A673 (cell line): ENCODE measurements at regions not wholly inside any gene's neighbourhood (a gene's known extent, or its start where the extent isn't known, plus 50 kb on each side); places are given as distances from the start of the nearest gene placed in this dataset.

ENCODE experiments used
- CTCF ChIP-seq: fragments of 300-800, 200-600 bp; sonication (generic); conservative IDR thresholded peaks from 2 replicates; pipeline ENCODE4 v1.5.1; 2017; ENCODE audit warnings: low read depth, mild to moderate bottlenecking, antibody characterized with exemption, low read length, moderate library complexity, mixed read lengths
- EZH2 ChIP-seq: fragments of 200-600 bp; sonication (generic); IDR thresholded peaks from 2 replicates; pipeline ENCODE4 v1.6.1; 2017; ENCODE audit warnings: borderline replicate concordance, low read depth, mild to moderate bottlenecking, mixed read lengths, antibody characterized with exemption, low read length; ENCODE audit not compliant: poor library complexity, severe bottlenecking

- no peak for TF ChIP-seq CTCF
- TF ChIP-seq EZH2: no peak
Measured at GRCh38 chr14:97776890-97777558, 979.8 kb downstream of the VRK1 start.
